ENCODE measurements at regions not wholly inside any gene's neighbourhood (a gene's known extent, or its start where the extent isn't known, plus 50 kb on each side); places are given as distances from the start of the nearest gene placed in this dataset.

GRCh38 chr9:78788101-78788500 lies 491.2 kb downstream of the PSAT1 start:
- no peak for TF ChIP-seq CTCF (IDR thresholded peaks at IDR 0.05; ENCODE audit: control extremely low read depth in 1 of 3, insufficient read depth in 1 of 3, low read depth in 1 of 3, low read length in 3 of 3)
- no peak for TF ChIP-seq SIN3A (conservative IDR thresholded peaks at IDR 0.05 in 1 of 2, IDR thresholded peaks at IDR 0.05 in 1 of 2; ENCODE audit: low read depth in 1 of 2, low read length in 2 of 2)
- no peak for TF ChIP-seq POLR2A (IDR thresholded peaks at IDR 0.05; ENCODE audit: control extremely low read depth in 1 of 2, low read depth in 2 of 2, low read length in 2 of 2)
- TF ChIP-seq ATF3 (IDR thresholded peaks at IDR 0.05; ENCODE audit: insufficient read depth, low read depth, low read length), result no peak
- TF ChIP-seq POU5F1 (IDR thresholded peaks at IDR 0.05; ENCODE audit: low read depth, low read length), result no peak
- no peak for TF ChIP-seq HDAC2 (IDR thresholded peaks at IDR 0.05; ENCODE audit: borderline replicate concordance in 1 of 2, low read depth in 2 of 2, low read length in 2 of 2)
